ENCODE measurements at regions not wholly inside any gene's neighbourhood (a gene's known extent, or its start where the extent isn't known, plus 50 kb on each side); places are given as distances from the start of the nearest gene placed in this dataset.

DNA sequence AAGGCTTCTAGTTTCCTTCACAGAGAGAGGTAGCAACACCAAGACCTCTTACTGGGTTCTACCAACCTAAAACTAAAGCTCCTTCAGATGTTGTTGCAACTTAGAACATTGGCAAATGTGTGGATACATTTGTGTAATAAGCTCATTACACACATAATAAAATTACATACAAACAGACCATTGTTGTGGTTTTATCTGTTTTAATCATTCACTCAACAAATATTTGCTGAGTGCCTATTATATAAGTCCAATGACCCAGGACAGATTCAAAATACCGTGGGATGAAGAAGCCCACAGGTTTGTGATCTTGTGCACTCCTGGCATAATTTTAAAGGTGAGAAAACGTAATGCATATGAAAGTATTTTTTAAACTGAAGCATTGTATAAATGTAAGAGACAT lies 160.4 kb upstream of the NPVF start:
- H3K27me3 ChIP-seq (ENCODE audit: control insufficient read depth, insufficient read depth, low read length): no peaks in the 10 kb centered on the region

DNA sequence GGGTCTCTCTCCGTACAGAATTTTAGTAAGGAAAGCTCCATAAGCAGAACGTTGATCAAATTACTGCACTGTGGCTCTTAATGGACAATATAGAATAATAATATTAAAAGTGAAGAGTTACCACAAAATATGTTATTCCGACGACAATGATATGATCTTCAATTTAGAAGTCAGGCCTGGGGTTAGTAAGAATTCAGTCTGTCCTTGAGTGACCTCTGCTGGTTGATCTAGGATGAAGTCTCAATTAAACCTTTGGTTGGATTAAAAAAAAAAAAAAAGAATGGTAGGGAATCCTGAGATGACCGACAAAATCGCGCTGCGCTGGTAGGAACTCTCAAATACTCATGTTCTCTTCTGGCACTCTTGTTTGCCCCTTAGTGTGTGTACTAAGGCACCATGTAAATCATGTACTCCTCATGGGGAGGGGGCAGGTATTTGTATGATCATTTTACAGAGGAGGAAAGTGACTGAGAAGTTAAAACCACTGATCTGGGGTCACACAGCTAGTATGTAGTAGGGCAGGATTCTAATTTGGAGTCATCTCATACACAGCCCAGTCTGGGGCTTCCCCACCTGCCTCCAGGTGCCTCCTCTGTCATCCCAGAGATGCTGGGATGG lies 161.3 kb upstream of the NPVF start:
- Histone ChIP-seq H3K27me3 (ENCODE audit: control insufficient read depth, insufficient read depth, low read length) (no peaks in the 10 kb centered on the region), H3K36me3 (replicated peaks; ENCODE audit: control insufficient read depth, insufficient read depth, low read length) (no peaks in the 10 kb centered on the region), H3K4me3 (ENCODE audit: insufficient read depth, low read depth, low read length) (no peak overlapping the region)
- DNase-seq: peak; percentile 48

More for the DNA sequence above, 160.4 kb upstream of the NPVF start:
- no peak for DNase-seq
- Histone ChIP-seq H3K36me3 (replicated peaks; ENCODE audit: control insufficient read depth, insufficient read depth, low read length) (no peaks in the 10 kb centered on the region), H3K4me3 (ENCODE audit: insufficient read depth, low read depth, low read length) (no peak overlapping the region)

DNA sequence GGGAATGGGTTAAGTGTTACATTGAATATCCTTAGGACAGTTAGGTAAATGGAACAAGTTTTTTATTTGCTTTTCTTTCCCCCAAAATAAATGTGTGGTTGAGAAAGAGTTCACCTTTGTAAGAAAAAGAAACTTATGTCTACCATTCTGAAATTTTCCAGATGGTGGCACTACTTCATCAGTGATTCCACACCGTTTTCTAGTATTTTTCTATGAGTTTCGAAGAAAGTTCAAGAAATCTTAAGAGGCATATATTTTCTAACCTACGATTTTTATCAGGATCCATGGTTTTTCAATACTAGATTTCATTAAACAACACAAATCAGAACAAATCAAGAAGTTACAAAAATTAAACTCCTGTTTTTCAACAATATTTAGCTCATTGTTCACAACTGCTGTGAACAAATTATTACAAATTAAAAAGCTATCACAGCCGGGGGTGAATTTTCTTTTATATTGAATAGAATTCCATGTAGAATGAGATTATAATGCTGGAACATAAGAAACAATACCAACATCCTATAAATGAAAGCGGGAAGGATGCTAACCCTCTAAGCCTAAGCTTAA lies 163.1 kb upstream of the NPVF start:
- DNase-seq: no peak
- H3K4me3 ChIP-seq (ENCODE audit: insufficient read depth, low read depth, low read length): no peak overlapping the region

DNA sequence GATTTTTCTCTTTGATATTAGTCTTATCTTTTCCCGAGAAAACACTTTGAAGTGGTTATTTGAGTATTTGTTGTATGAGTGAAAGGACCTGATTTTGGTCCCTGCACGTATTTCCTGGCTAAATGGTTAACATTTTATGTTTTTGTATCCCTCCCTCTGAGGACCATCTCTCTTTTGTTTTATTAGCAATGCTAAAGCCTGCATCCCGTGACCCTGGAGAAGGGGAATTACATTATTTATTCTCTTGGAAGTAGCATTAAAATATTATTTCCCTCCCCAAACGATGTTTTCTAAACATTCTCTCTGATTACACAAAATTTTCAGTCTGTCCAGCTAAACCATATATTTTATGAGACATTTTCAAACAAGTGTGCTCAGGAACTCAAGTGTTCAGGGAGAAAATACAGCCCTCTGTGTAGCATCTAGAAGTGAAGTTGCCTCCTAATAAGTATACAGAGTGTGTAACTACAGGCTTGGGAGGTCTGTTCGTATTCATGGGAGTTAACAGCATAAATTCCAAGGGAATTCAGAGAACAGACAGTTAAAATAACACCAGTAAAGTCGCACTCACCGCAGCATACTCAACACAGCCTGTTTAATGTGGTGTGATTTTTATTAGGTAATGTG lies 163.8 kb upstream of the NPVF start:
- no peaks in the 10 kb centered on the region for H3K36me3 ChIP-seq (replicated peaks; ENCODE audit: control insufficient read depth, insufficient read depth, low read length)
- DNase-seq: no peak
- no peaks in the 10 kb centered on the region for H3K27me3 ChIP-seq (ENCODE audit: control insufficient read depth, insufficient read depth, low read length)
- H3K4me3 ChIP-seq (ENCODE audit: insufficient read depth, low read depth, low read length): no peak overlapping the region

More for the DNA sequence above, 163.1 kb upstream of the NPVF start:
- Histone ChIP-seq H3K27me3 (ENCODE audit: control insufficient read depth, insufficient read depth, low read length) (no peaks in the 10 kb centered on the region), H3K36me3 (replicated peaks; ENCODE audit: control insufficient read depth, insufficient read depth, low read length) (no peaks in the 10 kb centered on the region)

DNA sequence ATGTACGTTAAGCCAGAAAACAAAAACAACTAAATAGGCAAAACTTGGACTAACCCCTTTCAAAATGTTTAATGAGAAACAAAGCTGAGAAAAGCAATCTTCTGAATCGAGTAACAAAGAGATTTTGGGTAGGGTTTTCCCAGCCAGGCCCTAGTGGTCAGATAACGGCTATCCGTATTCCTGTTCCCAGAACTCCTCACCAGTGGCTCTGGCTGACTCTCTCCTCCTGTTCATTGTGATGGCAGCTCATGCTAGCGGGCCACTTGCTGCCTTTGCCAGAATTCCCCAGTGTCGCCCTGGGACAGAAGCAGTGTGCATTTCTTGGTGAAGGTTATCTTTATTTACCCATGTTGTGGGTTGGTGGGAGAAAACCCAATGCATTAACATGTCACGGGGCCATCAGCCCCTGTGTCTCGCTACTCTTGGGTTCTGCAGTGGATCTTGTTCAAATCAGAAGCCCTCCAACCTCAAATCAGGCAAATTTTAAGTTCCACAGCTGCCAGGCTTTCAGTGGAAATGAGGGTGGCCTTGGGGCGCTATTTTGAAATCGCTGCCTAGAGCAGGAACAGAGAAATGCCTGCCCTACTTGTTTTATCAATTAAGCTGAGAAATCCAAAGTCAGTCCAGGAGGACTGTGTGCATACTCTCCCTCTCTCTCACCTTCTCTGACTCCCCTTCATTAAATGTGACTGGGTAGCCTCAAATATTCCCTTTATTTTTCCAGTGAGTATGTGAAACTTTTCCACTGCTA lies 164.5 kb upstream of the NPVF start:
- H3K27me3 ChIP-seq (ENCODE audit: control insufficient read depth, insufficient read depth, low read length): no peaks in the 10 kb centered on the region
- H3K4me3 ChIP-seq (ENCODE audit: insufficient read depth, low read depth, low read length): no peak overlapping the region
- H3K36me3 ChIP-seq (replicated peaks; ENCODE audit: control insufficient read depth, insufficient read depth, low read length): no peaks in the 10 kb centered on the region
- DNase-seq: peak; percentile 34

DNA sequence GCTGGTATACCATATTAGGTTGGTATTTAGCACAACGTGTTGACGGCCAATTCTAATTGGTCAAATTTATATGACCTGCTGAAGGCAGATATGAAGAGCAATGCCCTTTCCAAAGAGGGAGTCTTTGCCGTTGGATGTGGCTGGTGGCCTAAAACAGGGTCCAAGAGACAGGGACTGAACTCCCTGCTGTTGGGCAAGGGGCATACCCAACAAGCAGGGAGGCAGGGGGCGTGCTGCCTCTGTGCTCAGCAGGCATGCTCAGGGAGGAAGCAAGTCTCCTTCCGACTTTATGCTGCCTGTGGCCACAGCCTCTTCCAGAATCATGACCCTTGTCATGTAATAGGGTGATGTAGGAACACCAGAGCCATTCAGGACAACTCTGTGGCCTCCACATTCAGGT lies 167.7 kb upstream of the NPVF start:
- H3K27me3 ChIP-seq (ENCODE audit: control insufficient read depth, insufficient read depth, low read length): no peaks in the 10 kb centered on the region
- no peak overlapping the region for H3K4me3 ChIP-seq (ENCODE audit: insufficient read depth, low read depth, low read length)
- DNase-seq: no peak
- no peaks in the 10 kb centered on the region for H3K36me3 ChIP-seq (replicated peaks; ENCODE audit: control insufficient read depth, insufficient read depth, low read length)

DNA sequence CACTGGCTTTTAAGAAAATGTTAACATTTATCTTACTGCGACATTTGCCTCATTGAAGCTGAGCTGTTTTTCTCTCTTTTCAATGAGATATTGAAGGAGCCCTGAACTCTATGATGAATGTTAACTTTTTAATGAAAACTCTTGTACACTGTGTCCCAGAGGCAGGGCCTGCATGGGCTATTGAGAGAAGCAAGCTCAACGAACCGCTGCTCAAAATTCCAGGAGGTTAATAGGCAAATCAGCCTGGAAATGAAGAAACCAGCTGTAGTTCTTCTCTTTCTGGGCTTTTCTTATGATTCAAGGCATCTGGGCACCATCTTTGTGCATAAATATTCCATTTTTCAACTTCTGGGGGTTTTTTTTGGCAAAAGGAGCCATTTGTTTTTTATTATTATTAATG lies 168.4 kb upstream of the NPVF start:
- no peaks in the 10 kb centered on the region for H3K36me3 ChIP-seq (replicated peaks; ENCODE audit: control insufficient read depth, insufficient read depth, low read length)
- DNase-seq: no peak
- H3K27me3 ChIP-seq (ENCODE audit: control insufficient read depth, insufficient read depth, low read length): no peaks in the 10 kb centered on the region
- no peak overlapping the region for H3K4me3 ChIP-seq (ENCODE audit: insufficient read depth, low read depth, low read length)

DNA sequence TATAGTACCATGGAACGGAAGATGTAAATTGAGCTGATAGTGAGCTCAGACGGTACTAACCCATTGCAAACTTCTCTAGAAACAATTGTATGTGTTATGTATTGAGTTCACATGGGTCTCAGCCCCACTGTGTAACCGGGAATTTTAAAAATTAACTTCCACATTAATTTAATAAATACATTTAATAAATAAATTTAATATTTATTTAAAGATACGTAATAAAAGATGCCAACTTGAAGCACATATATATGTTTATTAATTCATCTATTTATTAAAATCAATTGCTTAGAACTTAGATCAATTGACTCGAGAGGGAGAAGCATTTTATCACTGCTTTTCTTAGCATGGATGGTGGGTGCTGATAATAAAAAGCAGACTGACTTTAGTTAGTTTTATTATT lies 170.1 kb upstream of the NPVF start:
- H3K36me3 ChIP-seq (replicated peaks; ENCODE audit: control insufficient read depth, insufficient read depth, low read length): no peaks in the 10 kb centered on the region
- H3K4me3 ChIP-seq (ENCODE audit: insufficient read depth, low read depth, low read length): no peak overlapping the region
- no peak for DNase-seq
- no peaks in the 10 kb centered on the region for H3K27me3 ChIP-seq (ENCODE audit: control insufficient read depth, insufficient read depth, low read length)

DNA sequence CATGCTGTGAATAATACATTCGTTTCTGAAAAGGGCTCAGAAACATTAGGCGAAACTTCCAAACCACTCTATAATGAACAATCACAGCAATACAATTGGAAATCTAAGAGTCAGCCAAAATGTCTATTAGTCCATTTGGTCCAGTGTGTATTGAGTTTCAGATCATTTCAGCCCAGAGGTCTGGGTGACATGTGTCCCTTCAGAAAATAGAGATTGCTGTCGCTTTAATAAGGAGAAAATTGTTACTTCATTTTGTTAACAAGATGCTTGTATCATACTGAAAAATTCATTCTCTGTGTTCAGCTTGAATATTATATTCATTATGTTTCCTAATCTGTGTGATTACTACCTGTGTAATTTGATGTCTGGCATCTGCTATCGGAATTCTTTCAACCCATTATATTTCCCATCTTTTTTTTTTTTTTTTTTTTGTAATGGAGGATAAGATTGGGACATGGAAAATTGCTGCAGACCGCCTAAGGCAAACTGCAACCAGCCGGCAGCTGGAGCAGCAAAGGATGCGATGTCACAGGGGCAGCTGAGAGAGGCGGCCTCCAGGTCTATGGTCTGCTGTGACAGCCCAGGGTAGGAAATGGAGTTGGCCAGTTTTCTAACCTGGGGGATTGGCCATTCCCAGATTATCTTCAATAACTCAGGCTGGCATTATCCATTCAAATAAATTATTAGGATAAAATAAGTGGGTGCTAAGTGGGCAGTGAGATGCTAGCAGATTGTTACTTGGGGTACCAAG lies 170.9 kb upstream of the NPVF start:
- DNase-seq: no peak
- Histone ChIP-seq H3K27me3 (ENCODE audit: control insufficient read depth, insufficient read depth, low read length) (no peaks in the 10 kb centered on the region), H3K4me3 (ENCODE audit: insufficient read depth, low read depth, low read length) (no peak overlapping the region), H3K36me3 (replicated peaks; ENCODE audit: control insufficient read depth, insufficient read depth, low read length) (no peaks in the 10 kb centered on the region)

DNA sequence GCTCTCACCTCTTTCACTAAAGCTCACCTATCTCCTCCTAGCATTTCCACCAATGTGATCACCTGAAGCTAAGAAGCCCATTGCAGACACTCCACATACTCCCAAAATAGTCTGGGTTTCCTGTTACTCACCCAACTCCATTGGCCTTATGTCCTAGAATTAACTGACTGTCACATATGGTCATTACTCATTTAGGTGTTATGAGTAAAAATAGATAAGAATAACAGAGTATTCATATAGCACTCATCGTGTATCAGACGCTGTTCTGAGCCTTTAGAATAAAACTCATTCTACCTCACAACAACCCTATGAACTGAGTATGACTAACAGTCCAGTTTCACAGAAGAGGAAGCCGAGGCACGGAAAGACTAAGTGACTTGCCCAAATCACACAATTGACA lies 174.2 kb upstream of the NPVF start:
- Histone ChIP-seq H3K36me3 (replicated peaks; ENCODE audit: control insufficient read depth, insufficient read depth, low read length) (no peaks in the 10 kb centered on the region), H3K4me3 (ENCODE audit: insufficient read depth, low read depth, low read length) (no peak overlapping the region), H3K27me3 (ENCODE audit: control insufficient read depth, insufficient read depth, low read length) (no peaks in the 10 kb centered on the region)
- DNase-seq: no peak

DNA sequence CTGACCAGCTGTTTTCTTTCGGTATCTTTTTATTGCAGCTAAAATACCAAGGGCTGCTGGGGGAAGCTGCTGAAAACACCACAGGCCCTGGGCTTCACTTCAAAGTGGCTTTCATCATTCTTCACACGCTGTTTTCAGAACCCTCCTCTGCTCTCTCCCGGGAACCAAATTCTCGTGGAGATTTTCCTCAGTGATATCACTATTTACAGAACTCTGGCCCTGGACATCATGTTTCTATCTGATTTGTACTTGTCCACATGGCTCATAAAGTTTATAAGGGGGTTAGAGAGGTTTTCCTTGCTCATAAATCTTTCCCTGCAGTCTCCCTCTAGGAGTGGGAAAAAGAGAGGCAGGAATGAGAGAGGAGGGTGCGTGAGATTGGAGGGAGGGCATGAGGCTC lies 177.4 kb upstream of the NPVF start:
- H3K27me3 ChIP-seq (ENCODE audit: control insufficient read depth, insufficient read depth, low read length): no peaks in the 10 kb centered on the region
- no peak for DNase-seq
- H3K4me3 ChIP-seq (ENCODE audit: insufficient read depth, low read depth, low read length): no peak overlapping the region
- no peaks in the 10 kb centered on the region for H3K36me3 ChIP-seq (replicated peaks; ENCODE audit: control insufficient read depth, insufficient read depth, low read length)

DNA sequence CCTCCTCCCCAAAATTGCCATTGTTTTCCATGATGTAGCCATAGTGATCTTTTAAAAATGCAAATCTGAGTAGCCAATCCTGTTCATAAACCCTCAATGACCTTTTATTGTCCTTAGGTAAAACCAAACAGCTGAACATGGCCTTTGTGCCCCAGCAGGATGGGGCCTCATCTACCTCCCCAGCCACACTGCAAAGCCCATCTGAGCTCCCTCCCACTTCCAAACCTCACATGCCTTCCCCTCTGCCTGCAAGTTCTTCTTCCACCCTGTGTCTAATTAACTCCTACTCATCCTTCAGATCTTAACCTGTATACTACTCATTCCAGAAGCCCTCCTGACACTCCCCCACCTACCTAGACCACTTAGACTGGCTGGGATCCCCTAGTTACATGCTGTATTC lies 178.8 kb upstream of the NPVF start:
- no peaks in the 10 kb centered on the region for H3K27me3 ChIP-seq (ENCODE audit: control insufficient read depth, insufficient read depth, low read length)

DNA sequence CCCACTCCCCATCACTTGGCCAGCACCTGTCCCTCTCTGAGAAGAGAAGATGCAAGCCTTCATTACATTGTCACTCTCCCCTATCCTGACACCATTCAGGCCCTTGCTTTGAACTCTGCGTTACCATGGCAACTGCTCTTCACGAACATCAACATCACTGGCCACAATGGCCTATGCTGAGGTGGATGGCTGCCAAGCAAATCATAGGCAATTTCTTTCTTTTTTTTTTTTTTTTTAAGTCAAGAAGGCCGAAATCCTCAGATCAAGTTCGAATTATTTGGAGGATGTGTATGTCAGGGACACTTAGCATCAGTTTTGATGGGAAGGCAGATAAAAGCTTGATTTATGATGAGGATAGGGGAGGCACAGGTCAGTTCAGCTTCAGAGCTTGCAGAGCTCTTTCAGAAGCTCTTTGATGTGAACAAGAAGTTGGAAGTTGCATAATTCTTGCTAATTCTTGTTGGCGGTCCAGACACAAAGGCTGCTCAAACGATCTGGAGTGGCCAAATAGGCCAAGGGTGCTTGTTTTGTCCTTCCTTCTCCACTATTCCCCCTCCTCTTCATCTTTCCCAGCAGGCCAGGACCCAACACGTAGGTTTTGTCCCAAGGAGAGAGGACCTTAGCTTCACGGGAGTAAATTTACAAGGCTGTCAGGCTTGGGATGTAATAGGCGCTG lies 179.9 kb upstream of the NPVF start:
- DNase-seq: no peak
- H3K36me3 ChIP-seq (replicated peaks; ENCODE audit: control insufficient read depth, insufficient read depth, low read length): no peaks in the 10 kb centered on the region
- H3K27me3 ChIP-seq (ENCODE audit: control insufficient read depth, insufficient read depth, low read length): no peaks in the 10 kb centered on the region
- H3K4me3 ChIP-seq (ENCODE audit: insufficient read depth, low read depth, low read length): no peak overlapping the region

More for the DNA sequence above, 178.8 kb upstream of the NPVF start:
- Histone ChIP-seq H3K36me3 (replicated peaks; ENCODE audit: control insufficient read depth, insufficient read depth, low read length) (no peaks in the 10 kb centered on the region), H3K4me3 (ENCODE audit: insufficient read depth, low read depth, low read length) (no peak overlapping the region)
- no peak for DNase-seq

DNA sequence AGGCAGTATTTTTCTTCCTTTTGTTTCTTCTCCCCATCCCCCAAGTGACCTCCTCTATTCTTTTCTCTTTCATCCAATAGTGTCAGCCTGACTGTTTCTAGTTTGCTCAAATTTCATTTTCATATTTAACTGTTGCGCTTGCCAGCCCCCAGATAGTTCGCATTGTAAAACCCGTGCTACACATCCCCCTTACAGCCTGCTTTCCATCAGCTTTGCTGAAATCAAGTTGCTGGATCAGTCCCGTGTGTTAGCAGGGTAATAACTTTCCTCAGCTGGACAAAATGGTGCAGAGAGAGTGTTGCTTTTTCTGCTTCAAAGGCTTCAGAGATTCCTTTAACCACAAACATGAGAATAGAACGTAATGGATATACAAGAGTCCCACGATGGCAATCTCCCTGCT lies 180.6 kb upstream of the NPVF start:
- H3K4me3 ChIP-seq (ENCODE audit: insufficient read depth, low read depth, low read length): no peak overlapping the region
- H3K27me3 ChIP-seq (ENCODE audit: control insufficient read depth, insufficient read depth, low read length): no peaks in the 10 kb centered on the region
- no peaks in the 10 kb centered on the region for H3K36me3 ChIP-seq (replicated peaks; ENCODE audit: control insufficient read depth, insufficient read depth, low read length)
- no peak for DNase-seq
